Pancreas (tissue), 10 donors: ENCODE measurements at regions not wholly inside any gene's neighbourhood (a gene's known extent, or its start where the extent isn't known, plus 50 kb on each side); places are given as distances from the start of the nearest gene placed in this dataset.

Experiments
- ATAC-seq, 4 donors: fragments of 200-7000 bp; cut with Tn5 transposase; one replicate each; pipeline versions ENCODE4 v1.8.0 to v1.9.1; 2020; ENCODE audit warnings: mild to moderate bottlenecking in 4 of 4, moderate library complexity in 4 of 4
- DNase-seq, 6 donors: peaks; one replicate each; pipeline ENCODE4 v3.0.0-alpha.2; 2020
- FAIRE-seq: peaks from 2 replicates; lab custom pipeline; 2012; peaks lifted over from hg19 to GRCh38; lab: Jason Lieb, UNC
- H3K27ac ChIP-seq, 4 donors: fragments of 200-600 bp; sonication (generic); 1 replicate in 3 of 4; 2 replicates in 1 of 4; pipeline versions ENCODE4 v1.5.0 to v1.8.0; 2020
- H3K27me3 ChIP-seq, 4 donors: fragments of 200-600 bp; one replicate each; pipeline ENCODE4 v1.8.0; 2021
- H3K36me3 ChIP-seq, 3 donors: fragments of 200-600 bp; sonication (generic) in 1 of 3; one replicate each; pipeline versions ENCODE4 v1.5.0 to v1.8.0; 2020 to 2021
- H3K4me1 ChIP-seq, 3 donors: fragments of 200-600 bp; one replicate each; pipeline ENCODE4 v1.8.0; 2021
- H3K4me3 ChIP-seq, 4 donors: fragments of 200-600 bp; sonication (generic) in 2 of 4; one replicate each; pipeline versions ENCODE4 v1.5.0 to v1.8.0; 2020 to 2021
- H3K9me3 ChIP-seq, 4 donors: fragments of 200-600 bp; one replicate each; pipeline ENCODE4 v1.8.0; 2021
- WGBS, 2 donors: extraction: QIAGEN DNeasy Blood & Tissue Kit; methylation state at CpG; one replicate each; pipeline ENCODE4 v1.1.7; 2013; 5-methylcytosine and 5-hydroxymethylcytosine counted together
- intact Hi-C, 3 donors: fragments of 100-400 bp; cut with DNase I; formaldehyde crosslinking; loops; one replicate each; pipeline versions ENCODE4 v1.11.1 to v1.14.2; 2022
- TF ChIP-seq, protein P1 (sequence below), 4 donors: fragments of 200-600 bp; sonication (generic) in 3 of 4; IDR thresholded peaks; one replicate each; pipeline versions ENCODE4 v1.5.0 to v1.8.0; 2021; ENCODE audit warnings: antibody characterized with exemption in 4 of 4
- donor health status: healthy with polysubstance abuse.
- donor health status: DM: no; HTN: no; CAD: no; lungs with moderate emphysema.
- donor health status: DM: no; HTN: no; CAD: no.
- donor health status: control.
- donor health status: control.
- donor health status: Bipolar disorder and iron deficiency.
- donor health status: DM: yes; HTN: yes; CAD: no.
- donor health status: DM: no; HTN: no; CAD: no.
- donor health status: DM: no; HTN: no; CAD: no.
- donor health status: DM: yes; HTN: yes; CAD: no.

GRCh38 chr12:126545411-126545810 is 1480.2 kb downstream of the AACS start:
- 66 to 78% methylated on average over 4 of the region's 4 CpGs for WGBS, 2 donors
- no peak for ATAC-seq
- intact Hi-C loops, result no loop called here
- Histone ChIP-seq H3K4me3 (no peak overlapping the region), H3K4me1 (peaks cover 0 to 4% (median 0%) of the 10 kb centered on the region in 3 donors), H3K36me3 (no peaks in the 10 kb centered on the region), H3K27ac (no peak overlapping the region), H3K9me3 (no peaks in the 10 kb centered on the region), H3K27me3 (no peaks in the 10 kb centered on the region)
- FAIRE-seq, result no peak
- TF ChIP-seq, protein P1, sequence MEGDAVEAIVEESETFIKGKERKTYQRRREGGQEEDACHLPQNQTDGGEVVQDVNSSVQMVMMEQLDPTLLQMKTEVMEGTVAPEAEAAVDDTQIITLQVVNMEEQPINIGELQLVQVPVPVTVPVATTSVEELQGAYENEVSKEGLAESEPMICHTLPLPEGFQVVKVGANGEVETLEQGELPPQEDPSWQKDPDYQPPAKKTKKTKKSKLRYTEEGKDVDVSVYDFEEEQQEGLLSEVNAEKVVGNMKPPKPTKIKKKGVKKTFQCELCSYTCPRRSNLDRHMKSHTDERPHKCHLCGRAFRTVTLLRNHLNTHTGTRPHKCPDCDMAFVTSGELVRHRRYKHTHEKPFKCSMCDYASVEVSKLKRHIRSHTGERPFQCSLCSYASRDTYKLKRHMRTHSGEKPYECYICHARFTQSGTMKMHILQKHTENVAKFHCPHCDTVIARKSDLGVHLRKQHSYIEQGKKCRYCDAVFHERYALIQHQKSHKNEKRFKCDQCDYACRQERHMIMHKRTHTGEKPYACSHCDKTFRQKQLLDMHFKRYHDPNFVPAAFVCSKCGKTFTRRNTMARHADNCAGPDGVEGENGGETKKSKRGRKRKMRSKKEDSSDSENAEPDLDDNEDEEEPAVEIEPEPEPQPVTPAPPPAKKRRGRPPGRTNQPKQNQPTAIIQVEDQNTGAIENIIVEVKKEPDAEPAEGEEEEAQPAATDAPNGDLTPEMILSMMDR (IDR thresholded peaks at IDR 0.05), result no peak
- no peak for DNase-seq

GRCh38 chr12:126547905-126548304 is 1482.7 kb downstream of the AACS start:
- Histone ChIP-seq H3K4me3 (no peak overlapping the region), H3K27ac (no peak overlapping the region), H3K27me3 (no peaks in the 10 kb centered on the region), H3K4me1 (peaks cover 0 to 4% (median 0%) of the 10 kb centered on the region in 3 donors), H3K9me3 (no peaks in the 10 kb centered on the region), H3K36me3 (no peaks in the 10 kb centered on the region)
- intact Hi-C loops, result no loop called here
- TF ChIP-seq, protein P1 (IDR thresholded peaks at IDR 0.05), result no peak
- WGBS, 2 donors, result 42 to 46% methylated on average over 10 of the region's 10 CpGs
- FAIRE-seq, result no peak
- no peak for DNase-seq
- peak in 2 of 4 donors; percentile 31 to 48 for ATAC-seq

GRCh38 chr12:126551869-126552268 is 1486.6 kb downstream of the AACS start:
- TF ChIP-seq, protein P1 (IDR thresholded peaks at IDR 0.05), result no peak
- H3K9me3 ChIP-seq, result no peaks in the 10 kb centered on the region
- H3K4me3 ChIP-seq, result no peak overlapping the region
- ATAC-seq, result no peak
- H3K36me3 ChIP-seq, result no peaks in the 10 kb centered on the region
- no peak overlapping the region for H3K27ac ChIP-seq
- DNase-seq, result no peak
- 62 to 82% methylated on average over 4 of the region's 4 CpGs for WGBS, 2 donors
- FAIRE-seq, result no peak
- no peaks in the 10 kb centered on the region for H3K27me3 ChIP-seq
- H3K4me1 ChIP-seq, result peaks cover 0 to 4% (median 0%) of the 10 kb centered on the region in 3 donors
- intact Hi-C loops, result no loop called here

DNA sequence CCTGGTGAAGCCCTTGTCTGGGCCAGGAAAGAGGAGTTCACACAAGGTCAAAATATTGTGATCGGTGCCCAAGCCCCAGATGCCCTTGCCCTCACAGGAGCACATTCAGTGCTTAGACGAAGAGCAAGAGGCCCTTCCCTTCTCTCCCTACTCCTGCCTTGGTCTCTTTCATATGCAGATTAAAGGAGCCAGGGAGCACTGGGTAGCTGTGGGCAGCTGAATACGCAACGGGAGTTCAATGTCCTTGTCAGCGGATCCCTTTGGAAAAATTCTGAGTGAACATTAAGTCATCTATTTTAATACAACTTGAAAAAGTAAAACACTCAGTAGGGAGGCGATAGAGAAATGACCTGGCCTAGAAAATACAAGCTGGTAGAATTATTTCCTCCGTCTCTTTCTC is 1489.4 kb downstream of the AACS start:
- Histone ChIP-seq H3K27ac (no peak overlapping the region), H3K36me3 (no peaks in the 10 kb centered on the region), H3K4me1 (peaks cover 0 to 22% (median 15%) of the 10 kb centered on the region in 3 donors), H3K27me3 (no peaks in the 10 kb centered on the region), H3K9me3 (no peaks in the 10 kb centered on the region), H3K4me3 (no peak overlapping the region)
- ATAC-seq (no peak), FAIRE-seq (no peak), DNase-seq (no peak)
- intact Hi-C loops, result no loop called here
- WGBS, 2 donors, result 87 to 88% methylated on average over 7 of the region's 7 CpGs
- TF ChIP-seq, protein P1 (IDR thresholded peaks at IDR 0.05), result no peak

DNA sequence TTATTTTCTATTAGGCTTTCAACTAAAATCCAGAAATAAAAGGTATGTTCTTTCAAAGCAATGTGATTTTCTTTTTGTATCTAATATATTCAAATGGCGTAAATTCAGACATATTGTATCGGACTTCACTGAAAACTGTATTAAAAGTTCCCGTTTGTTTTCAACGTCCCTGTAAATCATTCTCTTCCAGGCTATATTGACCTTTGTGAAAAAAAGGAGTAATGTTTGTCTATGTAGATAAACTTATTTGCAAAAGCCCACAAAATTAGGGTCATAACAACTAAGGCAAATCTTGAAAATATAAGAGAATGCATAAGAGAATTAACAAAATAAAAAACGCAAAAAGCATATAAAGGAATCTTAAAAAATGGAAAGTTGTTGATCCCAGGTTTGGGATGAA is 1492.4 kb downstream of the AACS start:
- peaks cover 0 to 22% (median 15%) of the 10 kb centered on the region in 3 donors for H3K4me1 ChIP-seq
- intact Hi-C loops, result no loop called here
- H3K9me3 ChIP-seq, result no peaks in the 10 kb centered on the region
- no peak overlapping the region for H3K4me3 ChIP-seq
- no peak for DNase-seq
- ATAC-seq, result peak in 3 of 4 donors; percentile 69 to 74 (median 74)
- no peak for FAIRE-seq
- peak overlapping the region in 1 of 4 donors; percentile 30 for H3K27ac ChIP-seq
- H3K36me3 ChIP-seq, result no peaks in the 10 kb centered on the region
- H3K27me3 ChIP-seq, result no peaks in the 10 kb centered on the region
- TF ChIP-seq, protein P1 (IDR thresholded peaks at IDR 0.05), result no peak
- WGBS, 2 donors, result 28 to 32% methylated on average over 5 of the region's 5 CpGs
